Vagina (tissue), 2 donors: ENCODE measurements at regions not wholly inside any gene's neighbourhood (a gene's known extent, or its start where the extent isn't known, plus 50 kb on each side); places are given as distances from the start of the nearest gene placed in this dataset.

ENCODE experiments used
- CTCF ChIP-seq, 3 experiments: fragments of 450-650 bp in 2 of 3; fragments of 200-600 bp in 1 of 3; sonication (generic) in 1 of 3; IDR thresholded peaks; one replicate each; pipeline ENCODE4 v1.5.1; 2017 to 2019; ENCODE audit warnings: antibody characterized with exemption in 3 of 3, mild to moderate bottlenecking in 2 of 3, moderate library complexity in 2 of 3
- POLR2A ChIP-seq, 2 donors: fragments of 450-650 bp; IDR thresholded peaks; one replicate each; pipeline ENCODE4 v1.6.1; 2017; ENCODE audit warnings: antibody characterized with exemption in 2 of 2, mild to moderate bottlenecking in 2 of 2, moderate library complexity in 2 of 2
- POLR2AphosphoS5 ChIP-seq, 2 donors: sonication (generic); formaldehyde crosslinking; IDR thresholded peaks; one replicate each; pipeline ENCODE4 v1.9.0; 2017; ENCODE audit warnings: antibody characterized with exemption in 2 of 2, mild to moderate bottlenecking in 2 of 2, low read depth in 1 of 2; ENCODE audit not compliant: insufficient read depth in 1 of 2

DNA sequence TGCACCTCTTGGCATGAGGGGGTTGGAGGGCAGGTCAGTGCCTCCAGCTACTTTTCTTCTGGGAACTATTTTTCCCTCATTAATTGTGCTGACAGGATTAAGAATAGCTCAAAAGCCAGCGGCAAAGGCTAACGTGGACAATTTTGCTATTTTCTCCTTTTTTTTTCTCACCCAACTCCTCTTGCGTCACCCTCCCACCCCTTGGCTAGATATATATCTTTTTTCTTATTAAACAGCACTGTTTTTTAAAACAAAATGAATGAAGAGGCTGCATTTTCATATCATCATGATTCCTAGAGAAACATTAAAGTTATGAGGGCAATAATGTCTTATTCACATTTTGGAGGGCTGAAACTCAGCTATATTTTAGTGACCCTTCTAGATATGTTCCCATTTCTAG lies 251.8 kb upstream of the NFE2L3 start:
- no peak for TF ChIP-seq CTCF (IDR thresholded peaks at IDR 0.05)
- no peak for TF ChIP-seq POLR2A (IDR thresholded peaks at IDR 0.05)
- TF ChIP-seq POLR2AphosphoS5 (IDR thresholded peaks at IDR 0.05; ENCODE audit: insufficient read depth in 1 of 2, low read depth in 1 of 2): no peak
